Hepatocyte (in vitro differentiated cells): ENCODE measurements at regions not wholly inside any gene's neighbourhood (a gene's known extent, or its start where the extent isn't known, plus 50 kb on each side); places are given as distances from the start of the nearest gene placed in this dataset.

ENCODE experiments used
- DNase-seq: peaks from one replicate; pipeline ENCODE4 v3.0.0-alpha.2; 2016; ENCODE audit warnings: low spot score
- H2AFZ ChIP-seq: fragments of 200-600 bp; sonication (generic); 2 replicates; pipeline ENCODE4 v1.6.0; 2016; ENCODE audit warnings: antibody characterized with exemption, mild to moderate bottlenecking
- H3K27ac ChIP-seq: fragments of 200-600 bp; sonication (generic); 2 replicates; pipeline ENCODE4 v1.5.1; 2016; ENCODE audit warnings: mild to moderate bottlenecking
- H3K27me3 ChIP-seq: fragments of 200-600 bp; sonication (generic); 2 replicates; pipeline ENCODE4 v1.6.1; 2016
- H3K36me3 ChIP-seq: fragments of 200-600 bp; sonication (generic); replicated peaks from 2 replicates; pipeline ENCODE4 v1.5.1; 2016; ENCODE audit warnings: low read depth; ENCODE audit not compliant: insufficient read depth
- H3K4me1 ChIP-seq: fragments of 200-600 bp; sonication (generic); 2 replicates; pipeline ENCODE4 v1.5.1; 2016; ENCODE audit warnings: mild to moderate bottlenecking, moderate library complexity; ENCODE audit not compliant: insufficient read depth
- H3K4me2 ChIP-seq: fragments of 200-600 bp; sonication (generic); 2 replicates; pipeline ENCODE4 v1.6.0; 2016
- H3K4me3 ChIP-seq: fragments of 200-600 bp; sonication (generic); 2 replicates; pipeline ENCODE4 v1.5.1; 2016; ENCODE audit warnings: mild to moderate bottlenecking
- H3K79me2 ChIP-seq: fragments of 200-600 bp; sonication (generic); 2 replicates; pipeline ENCODE4 v1.6.0; 2017; ENCODE audit warnings: mild to moderate bottlenecking
- H3K9me2 ChIP-seq: fragments of 200-600 bp; sonication (generic); replicated peaks from 2 replicates; pipeline ENCODE4 v1.6.0; 2017; ENCODE audit warnings: mild to moderate bottlenecking; ENCODE audit not compliant: insufficient read depth
- H3K9me3 ChIP-seq: fragments of 200-600 bp; sonication (generic); 2 replicates; pipeline ENCODE4 v1.5.1; 2016; ENCODE audit warnings: low read depth, mild to moderate bottlenecking
- H4K20me1 ChIP-seq: fragments of 200-600 bp; sonication (generic); 2 replicates; pipeline ENCODE4 v1.6.0; 2016; ENCODE audit warnings: mild to moderate bottlenecking; ENCODE audit not compliant: insufficient read depth, poor library complexity, severe bottlenecking
- CTCF ChIP-seq: fragments of 200-600 bp; sonication (generic); IDR thresholded peaks from 2 replicates; pipeline ENCODE4 v1.5.1; 2016; ENCODE audit warnings: antibody characterized with exemption, mild to moderate bottlenecking; ENCODE audit not compliant: poor library complexity
- EZH2 ChIP-seq: fragments of 200-600 bp; sonication (generic); IDR thresholded peaks from 2 replicates; pipeline ENCODE4 v1.6.1; 2016; ENCODE audit warnings: antibody characterized with exemption, mild to moderate bottlenecking, borderline replicate concordance
- EZH2phosphoT487 ChIP-seq: fragments of 200-600 bp; sonication (generic); IDR thresholded peaks from one replicate; pipeline ENCODE4 v1.6.1; 2018; ENCODE audit warnings: antibody characterized with exemption, mild to moderate bottlenecking, low read depth, moderate library complexity; ENCODE audit not compliant: unreplicated experiment, severe bottlenecking
- WGBS: methylation state at CpG from one replicate; pipeline ENCODE4 v1.1.6; 2016; ENCODE audit warnings: low lambda C conversion rate; ENCODE audit errors: missing lambda C conversion rate; 5-methylcytosine and 5-hydroxymethylcytosine counted together

GRCh38 chr2:7450833-7451190 is 533.6 kb downstream of the RNF144A start:
- Histone ChIP-seq H3K36me3 (no peaks in the 10 kb centered on the region), H3K9me2 (no peaks in the 10 kb centered on the region), H3K9me3 (no peaks in the 10 kb centered on the region), H3K79me2 (no peaks in the 10 kb centered on the region), H4K20me1 (no peaks in the 10 kb centered on the region), H3K27ac (no peak overlapping the region), H2AFZ (no peak overlapping the region), H3K4me1 (no peaks in the 10 kb centered on the region), H3K27me3 (no peaks in the 10 kb centered on the region), H3K4me2 (no peak overlapping the region), H3K4me3 (no peak overlapping the region)
- TF ChIP-seq EZH2phosphoT487 = no peak
- 92% methylated on average over 7 of the region's 7 CpGs for WGBS
- no peak for DNase-seq

GRCh38 chr2:7452110-7452876 is 535.1 kb downstream of the RNF144A start:
- no peak overlapping the region for H3K4me2 ChIP-seq
- H3K4me3 ChIP-seq = no peak overlapping the region
- no peaks in the 10 kb centered on the region for H4K20me1 ChIP-seq
- WGBS = 71% methylated on average over 12 of the region's 12 CpGs
- H3K79me2 ChIP-seq = no peaks in the 10 kb centered on the region
- H2AFZ ChIP-seq = no peak overlapping the region
- DNase-seq = no peak
- no peak overlapping the region for H3K27ac ChIP-seq
- H3K9me2 ChIP-seq = no peaks in the 10 kb centered on the region
- no peaks in the 10 kb centered on the region for H3K36me3 ChIP-seq
- no peaks in the 10 kb centered on the region for H3K9me3 ChIP-seq
- no peaks in the 10 kb centered on the region for H3K4me1 ChIP-seq
- H3K27me3 ChIP-seq = no peaks in the 10 kb centered on the region
- TF ChIP-seq EZH2 = no peak
- no peak for TF ChIP-seq CTCF
- TF ChIP-seq EZH2phosphoT487 = no peak

GRCh38 chr2:7454592-7454991 is 537.4 kb downstream of the RNF144A start:
- no peak overlapping the region for H2AFZ ChIP-seq
- no peaks in the 10 kb centered on the region for H4K20me1 ChIP-seq
- H3K27ac ChIP-seq = no peak overlapping the region
- H3K27me3 ChIP-seq = no peaks in the 10 kb centered on the region
- H3K79me2 ChIP-seq = no peaks in the 10 kb centered on the region
- no peak for TF ChIP-seq EZH2
- no peak for TF ChIP-seq CTCF
- no peak for TF ChIP-seq EZH2phosphoT487
- H3K4me3 ChIP-seq = no peak overlapping the region
- 94% methylated on average over 4 of the region's 4 CpGs for WGBS
- no peaks in the 10 kb centered on the region for H3K4me1 ChIP-seq
- no peaks in the 10 kb centered on the region for H3K9me3 ChIP-seq
- H3K4me2 ChIP-seq = no peak overlapping the region
- no peak for DNase-seq
- no peaks in the 10 kb centered on the region for H3K9me2 ChIP-seq
- no peaks in the 10 kb centered on the region for H3K36me3 ChIP-seq

- no peaks in the 10 kb centered on the region for H3K79me2 ChIP-seq
- no peak overlapping the region for H3K4me3 ChIP-seq
- 49% methylated on average over 13 of the region's 13 CpGs for WGBS
- H3K4me1 ChIP-seq = no peaks in the 10 kb centered on the region
- H3K9me3 ChIP-seq = no peaks in the 10 kb centered on the region
- no peak overlapping the region for H3K4me2 ChIP-seq
- no peaks in the 10 kb centered on the region for H4K20me1 ChIP-seq
- peak; percentile 15 for DNase-seq
- TF ChIP-seq EZH2 = no peak
- TF ChIP-seq EZH2phosphoT487 = no peak
- TF ChIP-seq CTCF = no peak
- no peaks in the 10 kb centered on the region for H3K36me3 ChIP-seq
- no peak overlapping the region for H2AFZ ChIP-seq
- no peaks in the 10 kb centered on the region for H3K27me3 ChIP-seq
- no peaks in the 10 kb centered on the region for H3K9me2 ChIP-seq
- H3K27ac ChIP-seq = no peak overlapping the region
Measured at GRCh38 chr2:7456762-7457161, 539.5 kb downstream of the RNF144A start.
